ENCODE measurements at regions not wholly inside any gene's neighbourhood (a gene's known extent, or its start where the extent isn't known, plus 50 kb on each side); places are given as distances from the start of the nearest gene placed in this dataset.

GRCh38 chr17:59504821-59505220 is 60.6 kb upstream of the DHX40 start:
- H3K9me3 ChIP-seq (ENCODE audit: low read length): no peaks in the 10 kb centered on the region
- no peaks in the 10 kb centered on the region for H3K36me3 ChIP-seq (ENCODE audit: insufficient read depth, low read length)
- H4K20me1 ChIP-seq (ENCODE audit: insufficient read depth): no peaks in the 10 kb centered on the region
- no peak overlapping the region for H3K4me3 ChIP-seq (ENCODE audit: low read length)
- TF ChIP-seq POLR2AphosphoS5 (IDR thresholded peaks at IDR 0.05) (no peak), REST (IDR thresholded peaks at IDR 0.05; ENCODE audit: borderline replicate concordance) (no peak), CTCF (IDR thresholded peaks at IDR 0.05; ENCODE audit: poor library complexity, severe bottlenecking) (no peak), EP300 (conservative IDR thresholded peaks at IDR 0.05; ENCODE audit: poor library complexity, severe bottlenecking) (no peak), MXI1 (conservative IDR thresholded peaks at IDR 0.05; ENCODE audit: poor library complexity, severe bottlenecking) (no peak), EZH2 (IDR thresholded peaks at IDR 0.05; ENCODE audit: borderline replicate concordance, insufficient read depth, low read length, poor library complexity, severe bottlenecking) (no peak), SMC3 (conservative IDR thresholded peaks at IDR 0.05; ENCODE audit: poor library complexity) (no peak), RAD21 (conservative IDR thresholded peaks at IDR 0.05) (no peak), TAF1 (IDR thresholded peaks at IDR 0.05; ENCODE audit: low read depth) (no peak)
- no peak overlapping the region for H3K9ac ChIP-seq (ENCODE audit: low read length)
- H2AFZ ChIP-seq (ENCODE audit: low read depth, low read length): no peak overlapping the region
- no peak overlapping the region for H3K27ac ChIP-seq (ENCODE audit: low read length)
- no peaks in the 10 kb centered on the region for H3K79me2 ChIP-seq (replicated peaks; ENCODE audit: insufficient read depth, low read length)
- no peak overlapping the region for H3K4me2 ChIP-seq (ENCODE audit: low read length)
- H3K9me2 ChIP-seq (ENCODE audit: insufficient read depth, low read length): no peaks in the 10 kb centered on the region
- no peaks in the 10 kb centered on the region for H3F3A ChIP-seq (ENCODE audit: insufficient read depth, low read length, poor library complexity, severe bottlenecking)
- no peaks in the 10 kb centered on the region for H3K27me3 ChIP-seq (ENCODE audit: insufficient read depth, low read depth, low read length)

- H2AFZ ChIP-seq (ENCODE audit: low read depth, low read length): no peak overlapping the region
- no peak for TF ChIP-seq EZH2 (IDR thresholded peaks at IDR 0.05; ENCODE audit: borderline replicate concordance, insufficient read depth, low read length, poor library complexity, severe bottlenecking)
- no peak for TF ChIP-seq CTCF (IDR thresholded peaks at IDR 0.05; ENCODE audit: poor library complexity, severe bottlenecking)
- no peak for TF ChIP-seq POLR2AphosphoS5 (IDR thresholded peaks at IDR 0.05)
- TF ChIP-seq REST (IDR thresholded peaks at IDR 0.05; ENCODE audit: borderline replicate concordance): no peak
These were observed 59.7 kb upstream of the DHX40 start for GRCh38 chr17:59505610-59506276.

More at GRCh38 chr17:59505610-59506276, 59.7 kb upstream of the DHX40 start:
- Histone ChIP-seq H3K36me3 (ENCODE audit: insufficient read depth, low read length) (no peaks in the 10 kb centered on the region), H3K27ac (ENCODE audit: low read length) (no peak overlapping the region), H3F3A (ENCODE audit: insufficient read depth, low read length, poor library complexity, severe bottlenecking) (no peaks in the 10 kb centered on the region), H4K20me1 (ENCODE audit: insufficient read depth) (no peaks in the 10 kb centered on the region), H3K27me3 (ENCODE audit: insufficient read depth, low read depth, low read length) (no peaks in the 10 kb centered on the region), H3K4me3 (ENCODE audit: low read length) (no peak overlapping the region), H3K79me2 (replicated peaks; ENCODE audit: insufficient read depth, low read length) (no peaks in the 10 kb centered on the region), H3K9me3 (ENCODE audit: low read length) (no peaks in the 10 kb centered on the region), H3K9me2 (ENCODE audit: insufficient read depth, low read length) (no peaks in the 10 kb centered on the region), H3K4me2 (ENCODE audit: low read length) (no peak overlapping the region), H3K9ac (ENCODE audit: low read length) (no peak overlapping the region)

Measured in neural cell (in vitro differentiated cells).